NCI-H1092 treated with DMSO at 0.1 percent for 48 hours (cell line): ENCODE measurements at regions not wholly inside any gene's neighbourhood (a gene's known extent, or its start where the extent isn't known, plus 50 kb on each side); places are given as distances from the start of the nearest gene placed in this dataset.
A peak's percentile ranks its signal among the peaks of the same experiment; 100 is the strongest.

Experiments
- DNase-seq: peaks from one replicate; lab custom pipeline; 2025; lab: John Stamatoyannopoulos, UW

DNA sequence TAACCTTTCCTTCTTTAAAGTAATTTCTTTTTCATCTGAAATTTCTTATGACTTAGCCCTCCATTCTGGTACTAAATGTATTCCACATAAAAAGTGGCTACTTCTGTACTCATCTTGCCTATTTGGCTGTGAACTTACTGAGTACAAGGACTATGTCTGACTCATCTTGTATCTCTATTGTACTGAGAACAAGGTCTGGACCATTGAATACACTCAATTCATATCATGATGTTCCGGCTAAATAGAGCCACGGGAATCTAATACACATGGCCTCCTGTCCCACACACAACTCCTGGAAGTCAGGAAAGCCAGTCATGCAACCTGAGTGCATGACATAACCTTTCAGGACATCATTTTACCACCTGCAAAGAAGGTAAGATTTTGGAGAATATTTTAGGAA, 203.9 kb downstream of the PLK2 start:
- no peak for DNase-seq

DNA sequence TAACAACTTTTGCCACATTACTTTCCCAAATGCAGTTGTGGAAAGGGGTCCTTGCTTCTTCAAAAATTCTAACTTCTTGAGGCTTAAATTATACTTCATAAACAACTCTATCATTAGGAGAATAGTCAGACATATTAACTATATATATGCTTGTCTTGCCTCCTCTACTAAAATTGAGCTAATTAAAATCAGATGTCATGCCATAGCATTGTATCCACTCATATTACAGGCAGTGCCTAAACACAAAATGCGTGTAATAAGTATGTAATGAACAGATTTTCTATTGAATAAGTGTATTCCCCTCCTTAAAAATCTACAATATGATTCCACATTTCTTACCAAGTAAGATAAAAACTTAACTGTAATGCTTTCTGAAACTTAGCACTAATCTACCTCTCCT, 204.5 kb downstream of the PLK2 start:
- no peak for DNase-seq

DNA sequence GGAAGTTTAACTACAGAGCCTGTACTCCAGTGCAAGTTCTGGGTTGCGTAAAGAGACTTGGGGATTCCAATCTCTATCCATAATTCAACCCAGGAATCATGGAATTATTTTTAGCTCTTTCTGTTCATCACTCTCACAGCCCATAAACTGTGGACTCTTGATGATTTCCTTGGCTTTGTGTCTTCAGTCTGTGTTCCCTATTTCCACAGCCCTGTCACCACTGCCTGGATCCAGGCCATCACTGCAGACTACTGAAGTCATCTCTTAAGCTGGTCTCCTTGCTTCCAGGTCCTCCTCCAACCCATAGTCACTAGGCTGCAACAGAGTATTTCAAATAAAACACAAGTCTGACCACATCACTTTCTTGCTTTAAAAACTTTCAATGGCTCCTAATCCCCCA, 211.7 kb downstream of the PLK2 start:
- DNase-seq: no peak

DNA sequence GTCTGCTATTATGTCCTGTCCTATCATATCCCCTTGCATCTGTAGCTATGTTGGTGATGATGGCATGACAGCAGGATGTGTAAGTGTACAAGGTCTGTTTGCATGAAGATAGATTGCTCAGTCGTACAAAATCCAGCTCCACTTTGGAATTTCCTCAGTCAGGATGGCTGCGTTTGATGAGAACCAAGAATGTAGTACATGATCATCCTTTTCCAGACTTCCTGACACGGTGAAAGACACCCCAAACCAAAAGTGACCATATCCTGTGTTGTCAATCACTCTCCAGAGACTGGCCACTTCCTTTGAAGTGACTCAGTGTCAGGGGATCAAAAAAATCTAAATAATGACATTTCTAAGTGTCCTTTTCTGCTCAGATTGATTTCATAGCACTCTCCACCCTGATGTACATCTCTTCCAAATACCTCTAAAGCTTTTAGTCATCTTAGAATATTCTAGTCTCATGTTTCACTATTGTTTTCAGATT, 213.4 kb downstream of the PLK2 start:
- no peak for DNase-seq

DNA sequence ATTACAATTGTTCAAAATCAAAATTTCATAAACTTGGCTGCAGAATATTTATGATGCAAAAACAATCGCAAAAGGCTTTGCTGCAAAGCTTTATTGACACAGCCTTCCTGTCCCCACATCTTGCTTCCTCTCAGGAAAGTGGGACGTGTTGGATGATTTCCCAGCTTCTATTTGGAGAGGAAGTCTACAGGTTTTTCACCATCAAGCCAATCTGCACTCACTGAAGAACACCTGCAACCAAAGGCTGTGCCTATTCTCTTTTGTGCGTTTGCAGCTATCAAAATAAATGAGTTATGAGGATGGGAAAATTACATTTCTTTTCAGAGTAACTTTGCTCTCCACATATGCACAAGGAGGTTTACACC, 214.4 kb downstream of the PLK2 start:
- peak; percentile 46 for DNase-seq

DNA sequence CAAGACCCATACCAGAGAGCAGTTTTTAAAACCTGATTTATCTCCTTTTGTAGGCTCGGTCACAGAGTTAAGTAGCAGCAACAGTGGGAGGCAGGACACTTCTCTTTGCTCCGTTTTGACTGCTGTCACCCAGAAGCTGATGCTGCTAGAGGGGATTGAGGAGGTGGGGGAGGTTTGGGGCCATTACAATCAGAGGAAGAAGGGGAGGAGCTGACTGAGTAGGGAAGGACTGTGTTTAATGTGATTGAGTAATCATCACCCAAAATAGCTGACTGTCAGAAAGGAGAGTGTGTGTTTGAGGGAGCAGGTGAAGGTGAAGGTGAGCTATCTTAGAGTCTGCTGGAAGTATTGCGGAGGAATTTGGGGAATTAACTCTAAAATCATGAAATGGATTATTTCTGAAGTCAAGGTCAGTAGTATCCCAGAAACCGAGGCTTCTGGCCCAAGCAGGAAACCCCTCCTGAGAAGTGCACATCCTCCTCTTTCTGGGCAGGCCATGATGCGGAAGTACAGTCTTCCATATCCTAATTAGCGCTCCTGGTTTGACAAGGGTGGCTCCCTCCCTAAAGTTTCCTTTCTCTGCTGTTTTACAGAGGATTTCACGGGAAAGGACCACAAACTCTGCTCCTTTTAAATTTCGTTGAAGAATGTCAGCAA, 214.9 kb downstream of the PLK2 start:
- DNase-seq: peak; percentile 37

DNA sequence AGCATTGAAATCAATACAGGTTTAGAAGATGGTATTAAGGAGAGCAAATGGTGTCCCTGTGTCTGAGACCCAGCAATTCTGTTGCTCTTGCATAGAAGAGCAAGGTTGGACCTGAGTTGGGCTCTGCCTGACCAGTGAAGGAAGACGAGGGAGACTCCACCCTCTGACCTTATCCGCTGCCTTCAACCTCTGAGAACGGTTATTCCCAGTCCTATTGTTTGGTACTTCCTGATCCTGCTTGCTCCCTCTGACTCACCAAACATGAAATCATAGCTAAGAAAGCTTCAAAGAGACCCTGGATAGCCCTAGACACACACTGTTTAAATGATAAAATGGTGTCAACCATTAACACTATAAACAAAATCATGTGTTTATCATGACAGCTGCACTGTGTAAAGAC, 218.5 kb downstream of the PLK2 start:
- no peak for DNase-seq

DNA sequence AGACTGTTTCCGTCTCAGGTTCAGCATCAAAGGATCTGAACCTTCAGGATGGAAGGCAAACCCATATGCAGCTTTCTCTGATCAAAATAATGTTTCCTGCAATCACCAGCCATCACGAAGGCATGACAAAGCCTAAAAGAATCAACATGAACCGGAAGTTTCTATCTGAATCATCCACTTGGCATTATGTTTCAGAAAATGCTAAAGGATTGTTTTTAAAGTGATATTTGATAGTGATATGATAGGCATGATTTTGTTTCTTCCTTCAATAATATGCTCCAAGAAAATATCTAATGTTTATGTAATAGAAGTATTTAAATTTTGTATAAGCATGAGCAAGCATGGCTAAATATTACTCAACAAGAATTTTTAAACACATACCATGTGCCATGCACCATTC, 219.6 kb downstream of the PLK2 start:
- no peak for DNase-seq

DNA sequence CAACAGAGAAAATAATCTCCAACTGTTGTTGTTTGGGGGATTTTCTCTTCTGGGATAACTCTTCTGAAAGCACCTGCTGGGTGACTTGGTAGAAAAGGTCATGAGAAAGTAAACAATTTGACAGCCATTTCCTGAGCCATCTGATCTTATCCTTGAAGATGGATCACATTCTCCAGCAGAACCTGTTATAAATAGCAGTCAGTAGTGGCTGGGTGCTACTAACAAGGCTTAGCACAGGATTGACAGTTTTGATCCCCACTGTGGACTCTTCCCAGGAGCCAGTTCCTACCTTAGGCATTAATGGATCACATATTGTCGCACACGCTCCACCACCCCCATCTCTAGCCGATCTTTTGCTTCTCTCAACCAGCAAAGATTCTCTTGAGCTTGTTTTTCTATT, 220.2 kb downstream of the PLK2 start:
- DNase-seq: no peak

DNA sequence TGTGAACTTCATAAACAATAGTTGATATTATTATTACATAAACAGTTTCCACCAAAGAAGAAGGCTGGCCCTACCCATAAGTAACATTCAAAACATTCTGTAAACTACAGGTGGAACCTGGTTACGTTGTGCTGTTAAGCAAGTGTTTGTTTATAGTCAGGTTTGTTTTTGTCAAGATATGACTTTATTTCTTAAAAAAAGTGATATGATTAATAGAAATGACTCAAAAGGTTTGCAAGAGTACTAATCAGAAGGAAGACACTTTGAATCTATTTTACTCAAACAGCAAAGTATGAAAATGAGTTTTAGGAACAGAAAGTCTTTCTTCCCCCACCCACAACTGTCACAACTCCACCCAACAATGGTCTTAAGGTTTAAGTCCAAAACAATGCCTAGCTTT, 220.8 kb downstream of the PLK2 start:
- DNase-seq: no peak

DNA sequence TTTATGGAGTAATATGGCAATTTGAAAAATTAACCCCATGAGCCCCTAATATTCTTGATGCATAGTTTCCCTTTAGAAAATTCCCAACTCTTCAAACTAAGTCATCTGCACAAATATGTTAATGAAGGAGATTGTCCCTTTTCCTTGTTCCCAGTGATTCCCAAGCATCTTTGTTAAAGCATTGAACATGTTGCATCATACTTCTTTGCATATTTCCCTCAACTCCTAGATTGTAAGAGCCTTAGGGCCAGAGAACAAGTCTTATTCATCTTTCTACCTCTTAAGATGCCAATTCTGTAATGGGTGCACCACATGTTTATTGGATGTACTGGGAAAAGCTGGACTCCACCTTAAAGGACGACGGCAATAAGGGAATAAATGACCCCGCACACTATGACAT, 223.4 kb downstream of the PLK2 start:
- no peak for DNase-seq

DNA sequence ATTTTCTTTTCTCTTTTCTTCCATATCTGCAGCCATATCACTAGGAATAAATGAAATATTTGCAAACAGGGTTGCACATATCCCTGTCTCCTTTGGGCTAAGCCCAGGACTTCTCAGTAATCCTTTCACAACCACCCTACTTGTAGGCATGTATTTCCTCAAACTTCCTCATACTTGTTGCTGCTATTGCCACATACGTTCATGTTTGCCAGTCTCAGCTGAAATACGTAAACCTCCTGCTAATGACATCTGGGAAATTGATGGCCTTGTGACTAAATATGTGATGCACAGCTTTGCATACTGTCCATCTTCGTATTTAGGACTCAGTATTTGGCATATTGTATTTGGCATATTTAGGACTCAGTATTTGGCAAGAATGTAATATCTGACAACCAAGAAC, 224.6 kb downstream of the PLK2 start:
- DNase-seq: no peak

DNA sequence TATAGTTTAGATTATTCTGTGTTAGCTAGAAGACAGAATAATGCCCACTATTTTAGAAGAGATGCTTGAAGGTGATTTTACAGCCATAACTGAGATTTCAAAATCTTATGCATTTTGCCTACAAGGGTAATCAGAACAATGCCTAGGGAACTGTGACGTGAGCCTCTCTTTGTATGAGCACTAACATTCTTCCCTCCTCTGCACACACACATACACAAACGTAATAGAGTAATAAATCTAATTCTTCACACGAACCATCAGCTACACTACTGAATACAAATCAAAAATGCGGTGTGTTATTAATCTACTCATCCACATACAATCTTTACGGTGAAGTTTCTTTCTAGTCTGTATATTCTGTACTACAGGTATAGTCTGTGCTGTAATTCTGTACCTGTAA, 227.8 kb downstream of the PLK2 start:
- DNase-seq: no peak

DNA sequence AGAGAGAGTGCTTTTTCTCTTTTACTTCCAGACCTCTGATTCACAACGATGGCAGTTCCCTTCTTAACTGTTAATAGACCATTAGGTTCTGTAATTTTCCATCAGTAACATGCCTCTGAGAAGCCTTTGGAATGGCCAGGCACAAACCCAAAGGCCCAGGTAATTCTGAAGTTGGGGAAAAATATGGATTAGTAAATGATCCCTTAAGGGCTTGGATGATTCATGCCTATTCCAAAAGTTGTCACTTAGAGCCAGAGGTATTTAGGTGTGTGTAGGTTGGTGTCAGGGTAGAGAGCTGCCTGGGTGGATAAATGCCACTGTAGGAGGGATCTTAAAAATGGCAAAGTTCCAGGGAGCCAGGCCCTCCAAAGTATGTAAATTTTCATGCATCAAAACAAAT, 228.8 kb downstream of the PLK2 start:
- DNase-seq: no peak

DNA sequence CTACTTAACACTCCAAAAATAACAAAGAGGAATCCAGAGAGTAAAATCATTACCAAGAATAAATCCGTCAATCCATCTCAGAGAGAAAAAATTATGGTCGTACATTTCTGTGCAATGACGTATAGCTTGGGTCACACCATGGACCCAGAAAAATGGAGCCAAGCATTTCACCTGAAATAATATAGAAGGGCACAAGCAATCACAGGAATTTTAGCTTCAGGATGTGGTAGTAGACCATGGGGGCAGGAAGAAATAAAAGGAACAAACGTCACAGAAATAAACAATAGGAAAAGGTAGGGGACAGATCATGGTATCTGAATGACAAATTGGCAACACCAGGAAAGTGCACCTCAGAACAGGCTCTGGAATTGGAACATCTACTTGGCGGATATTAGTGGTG, 231.0 kb downstream of the PLK2 start:
- DNase-seq: no peak

DNA sequence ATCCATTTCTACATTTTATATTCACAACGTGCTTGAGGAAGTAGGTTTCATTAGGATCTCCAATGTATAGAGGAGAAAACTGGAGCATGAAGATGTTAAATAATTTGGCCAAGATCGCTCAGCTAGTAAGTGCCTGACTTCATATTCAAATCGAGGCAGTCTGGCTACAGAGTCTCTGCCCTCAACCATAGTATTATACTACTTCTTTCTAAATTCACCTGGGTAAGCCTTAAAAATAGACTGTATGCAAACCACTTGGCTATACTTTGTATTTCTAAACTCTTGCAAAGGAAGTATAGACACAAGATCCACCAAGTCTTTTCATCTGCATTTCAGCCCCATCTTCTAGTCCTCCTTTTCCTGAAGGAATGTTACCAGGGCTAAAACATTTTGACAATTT, 232.0 kb downstream of the PLK2 start:
- DNase-seq: no peak

DNA sequence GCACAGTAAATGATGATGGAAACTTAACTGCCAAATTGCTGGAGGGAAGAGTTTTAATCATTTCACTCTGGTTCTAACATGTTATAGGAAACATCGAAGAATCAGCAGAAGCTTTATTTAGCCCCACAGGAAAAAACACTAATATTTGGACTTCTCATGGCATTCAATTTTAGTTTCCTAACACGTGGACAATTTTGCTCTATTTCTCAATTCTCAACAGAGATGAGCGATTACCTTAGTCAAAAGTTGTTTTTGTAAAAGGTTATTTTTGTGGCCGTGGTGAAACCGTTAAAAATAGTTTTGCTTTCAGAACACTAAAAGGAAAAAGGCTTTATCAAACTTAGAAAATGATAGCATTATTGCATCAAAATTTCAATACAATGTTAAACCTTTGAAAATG, 235.2 kb downstream of the PLK2 start:
- DNase-seq: no peak

DNA sequence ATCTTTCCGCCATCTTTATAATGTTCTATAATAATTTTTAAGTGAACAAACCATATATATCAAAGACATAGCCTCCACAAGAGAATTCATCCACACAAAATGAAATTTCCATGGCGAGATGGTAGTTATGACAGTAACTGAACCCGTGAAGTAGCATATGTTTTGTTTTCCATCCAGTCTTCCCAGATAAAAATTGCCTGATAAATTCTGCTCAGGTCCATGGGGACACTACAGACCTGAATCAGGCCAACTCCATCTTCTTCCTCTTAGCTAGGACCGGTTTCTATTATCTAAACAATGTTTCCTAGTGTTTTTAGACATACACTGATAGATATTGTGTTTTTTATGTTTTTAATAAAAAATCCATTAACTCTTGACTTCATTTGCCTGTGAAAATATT, 235.7 kb downstream of the PLK2 start:
- DNase-seq: no peak

DNA sequence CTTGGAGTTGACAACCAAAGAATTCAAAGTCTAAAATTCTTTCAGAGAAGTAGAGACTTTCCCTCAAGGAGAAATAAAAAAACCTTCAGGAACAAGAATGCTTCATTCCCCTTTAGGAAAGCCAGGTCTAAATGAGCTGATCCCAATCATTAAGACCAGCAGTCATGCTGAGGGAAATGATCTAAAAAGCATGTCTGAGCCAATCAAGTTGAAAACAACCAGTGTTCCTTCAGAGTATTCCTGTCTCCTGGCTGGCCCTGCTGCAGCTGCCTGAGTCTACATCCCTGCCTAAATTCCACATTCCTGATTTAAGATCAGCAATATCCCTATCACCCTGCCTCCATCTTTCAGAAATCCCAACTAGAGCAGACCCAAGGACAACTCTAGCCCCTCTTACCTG, 244.5 kb downstream of the PLK2 start:
- no peak for DNase-seq

DNA sequence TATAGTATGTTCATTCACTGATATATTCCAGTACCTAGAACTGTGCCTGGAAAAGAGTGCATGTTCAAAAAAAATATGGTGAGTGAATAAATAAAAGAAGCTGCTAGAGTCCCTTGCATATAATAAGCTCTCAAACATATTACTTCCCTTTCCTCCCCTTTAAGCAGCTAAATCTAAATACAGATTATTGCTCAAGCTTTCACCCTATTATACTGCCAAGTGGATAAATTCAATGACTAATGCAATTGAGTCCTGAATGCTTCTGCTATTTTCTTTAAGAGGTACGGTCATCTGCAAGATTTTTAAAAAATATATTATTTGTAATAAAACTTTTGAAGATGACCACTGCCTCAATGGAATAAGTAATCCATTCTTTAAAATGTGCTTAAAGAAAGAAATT, 248.4 kb downstream of the PLK2 start:
- DNase-seq: no peak

DNA sequence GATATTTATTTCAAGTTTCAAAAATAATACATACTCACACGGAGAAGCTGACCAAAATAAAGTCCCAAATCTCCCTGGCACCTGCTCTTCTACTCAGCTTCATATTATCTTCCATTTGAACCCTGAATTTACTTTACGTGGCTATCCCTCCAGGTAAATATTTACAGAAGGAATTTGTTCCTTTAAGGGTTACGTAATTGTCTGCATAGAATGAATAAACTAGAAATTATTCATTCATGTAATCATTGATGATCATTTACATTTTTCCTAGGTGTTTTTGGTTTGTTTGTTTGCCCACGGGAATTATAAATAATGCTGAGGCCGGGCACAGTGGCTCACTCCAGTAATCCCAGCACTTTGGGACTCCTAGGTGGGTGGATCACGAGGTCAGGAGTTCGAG, 251.2 kb downstream of the PLK2 start:
- no peak for DNase-seq

DNA sequence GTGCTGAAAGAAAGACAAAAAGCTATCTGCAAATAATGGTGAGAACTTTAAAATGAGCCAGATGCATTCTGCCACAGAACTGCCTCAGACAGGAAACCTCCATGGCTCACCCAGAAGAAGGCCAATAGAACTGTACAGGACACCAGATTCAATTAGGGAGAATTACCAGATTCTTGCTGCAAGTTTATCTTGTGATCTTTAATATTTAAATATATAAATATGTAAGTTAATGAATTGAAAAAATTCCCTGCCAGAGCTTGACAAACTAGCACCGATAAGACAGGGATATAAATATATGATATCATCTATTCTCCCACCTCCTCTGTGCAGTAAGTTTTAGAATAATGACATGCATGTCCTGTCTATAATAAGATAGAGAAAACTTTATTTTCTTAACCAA, 252.8 kb downstream of the PLK2 start:
- no peak for DNase-seq

DNA sequence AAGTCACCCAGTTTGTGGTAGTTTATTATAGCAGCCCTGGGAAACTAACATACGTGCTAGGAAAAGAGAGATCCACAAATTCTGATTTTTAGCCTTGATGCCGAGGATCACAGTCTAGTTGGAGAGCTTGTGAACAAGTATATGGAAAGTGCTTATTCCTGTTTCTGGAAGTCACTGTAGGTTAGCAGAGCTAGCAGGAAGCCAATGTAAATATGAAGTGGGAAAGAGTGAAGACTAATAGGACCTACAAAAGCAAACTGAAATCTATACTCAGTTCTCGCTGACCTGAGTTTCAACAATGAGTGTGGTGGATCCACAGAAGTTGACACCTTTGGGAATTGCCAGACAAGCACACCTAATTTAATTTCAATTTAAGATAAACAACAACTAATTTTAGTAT, 254.9 kb downstream of the PLK2 start:
- DNase-seq: no peak

DNA sequence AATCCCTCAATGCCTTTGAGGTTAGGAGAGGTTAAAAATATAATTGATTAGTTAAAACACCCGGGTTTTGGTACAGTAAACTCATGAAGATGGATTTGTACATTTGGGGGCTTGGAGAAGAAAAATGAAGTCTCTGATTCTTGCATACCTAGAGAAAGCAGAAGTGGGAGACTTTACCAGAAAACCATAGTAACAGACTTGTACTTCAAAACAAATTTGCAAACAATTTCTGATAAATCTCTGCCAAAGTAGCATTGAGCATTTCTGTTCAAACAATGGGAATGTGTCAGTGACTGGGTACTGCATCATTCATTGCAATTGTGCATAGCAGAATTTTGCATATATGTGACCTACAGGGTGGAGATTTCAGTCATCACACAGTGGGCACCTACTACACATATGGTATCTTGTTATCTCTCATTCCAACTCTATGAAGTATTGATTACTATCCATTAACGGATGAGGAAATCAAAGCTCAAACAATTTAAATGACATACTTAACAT, 256.9 kb downstream of the PLK2 start:
- no peak for DNase-seq
